GM06990 (cell line): ENCODE measurements at regions not wholly inside any gene's neighbourhood (a gene's known extent, or its start where the extent isn't known, plus 50 kb on each side); places are given as distances from the start of the nearest gene placed in this dataset.

Experiments used
- DNase-seq: peaks from one replicate; pipeline ENCODE4 v3.0.0-alpha.2; 2011; ENCODE audit not compliant: insufficient read length; ENCODE audit errors: extremely low read depth
- H3K27me3 ChIP-seq: replicated peaks from 2 replicates; pipeline ENCODE4 v1.6.0; 2011; ENCODE audit warnings: low read length; ENCODE audit not compliant: control insufficient read depth, insufficient read depth
- H3K36me3 ChIP-seq: 2 replicates; pipeline ENCODE4 v1.5.1; 2011; ENCODE audit warnings: low read length; ENCODE audit not compliant: control insufficient read depth, insufficient read depth
- H3K4me3 ChIP-seq: replicated peaks from 2 replicates; pipeline ENCODE4 v1.5.1; 2011; ENCODE audit warnings: low read depth, mild to moderate bottlenecking, control low read depth, low read length
- TF ChIP-seq, protein P1 (sequence below): IDR thresholded peaks from 2 replicates; pipeline ENCODE4 v1.5.1; 2011; ENCODE audit warnings: low read length, control low read depth, mild to moderate bottlenecking, inconsistent platforms; ENCODE audit not compliant: insufficient read depth, poor library complexity, severe bottlenecking

DNA sequence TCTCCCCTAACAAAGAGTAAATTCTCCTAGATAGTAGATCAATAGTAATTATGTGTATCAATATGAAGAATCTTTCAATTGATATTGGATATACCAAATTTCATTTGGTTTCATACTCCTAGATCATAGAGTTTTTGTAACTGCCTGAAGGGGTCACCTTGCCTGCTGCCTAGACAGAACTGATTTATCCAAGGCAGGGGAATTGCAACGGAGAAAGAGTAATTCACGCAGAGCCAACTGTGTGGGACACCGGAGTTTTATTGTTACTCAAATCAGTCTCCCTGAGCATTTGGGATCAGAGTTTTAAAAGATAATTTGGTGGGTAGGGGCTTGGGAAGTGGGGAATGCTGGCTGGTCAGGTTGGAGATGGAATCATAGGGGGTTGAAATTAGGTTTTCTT is 92.2 kb upstream of the SLC8A1 start:
- Histone ChIP-seq H3K27me3 (no peaks in the 10 kb centered on the region), H3K36me3 (no peaks in the 10 kb centered on the region), H3K4me3 (no peak overlapping the region)
- TF ChIP-seq, protein P1, sequence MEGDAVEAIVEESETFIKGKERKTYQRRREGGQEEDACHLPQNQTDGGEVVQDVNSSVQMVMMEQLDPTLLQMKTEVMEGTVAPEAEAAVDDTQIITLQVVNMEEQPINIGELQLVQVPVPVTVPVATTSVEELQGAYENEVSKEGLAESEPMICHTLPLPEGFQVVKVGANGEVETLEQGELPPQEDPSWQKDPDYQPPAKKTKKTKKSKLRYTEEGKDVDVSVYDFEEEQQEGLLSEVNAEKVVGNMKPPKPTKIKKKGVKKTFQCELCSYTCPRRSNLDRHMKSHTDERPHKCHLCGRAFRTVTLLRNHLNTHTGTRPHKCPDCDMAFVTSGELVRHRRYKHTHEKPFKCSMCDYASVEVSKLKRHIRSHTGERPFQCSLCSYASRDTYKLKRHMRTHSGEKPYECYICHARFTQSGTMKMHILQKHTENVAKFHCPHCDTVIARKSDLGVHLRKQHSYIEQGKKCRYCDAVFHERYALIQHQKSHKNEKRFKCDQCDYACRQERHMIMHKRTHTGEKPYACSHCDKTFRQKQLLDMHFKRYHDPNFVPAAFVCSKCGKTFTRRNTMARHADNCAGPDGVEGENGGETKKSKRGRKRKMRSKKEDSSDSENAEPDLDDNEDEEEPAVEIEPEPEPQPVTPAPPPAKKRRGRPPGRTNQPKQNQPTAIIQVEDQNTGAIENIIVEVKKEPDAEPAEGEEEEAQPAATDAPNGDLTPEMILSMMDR, result no peak
- no peak for DNase-seq

DNA sequence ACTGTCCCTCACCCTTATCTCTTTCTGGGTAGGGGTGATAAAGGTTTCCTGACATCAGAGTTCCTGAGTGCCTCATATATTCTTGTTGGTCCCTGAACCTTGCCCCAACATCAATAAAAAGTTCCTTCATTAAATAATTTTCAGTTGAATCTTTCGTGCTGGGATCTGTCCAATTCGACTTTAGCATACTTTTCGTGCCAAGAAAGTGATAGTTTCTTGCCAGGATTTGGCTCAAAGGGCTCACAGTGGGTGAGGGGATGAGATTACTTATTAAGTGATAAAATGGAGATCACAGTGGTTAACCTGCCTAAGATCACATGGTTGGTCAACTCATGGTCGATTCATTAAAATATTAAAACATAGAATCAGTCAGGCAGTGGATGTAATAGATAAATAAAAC is 93.8 kb upstream of the SLC8A1 start:
- DNase-seq, result no peak
- Histone ChIP-seq H3K27me3 (no peaks in the 10 kb centered on the region), H3K4me3 (no peak overlapping the region), H3K36me3 (no peaks in the 10 kb centered on the region)
- TF ChIP-seq, protein P1, result no peak

DNA sequence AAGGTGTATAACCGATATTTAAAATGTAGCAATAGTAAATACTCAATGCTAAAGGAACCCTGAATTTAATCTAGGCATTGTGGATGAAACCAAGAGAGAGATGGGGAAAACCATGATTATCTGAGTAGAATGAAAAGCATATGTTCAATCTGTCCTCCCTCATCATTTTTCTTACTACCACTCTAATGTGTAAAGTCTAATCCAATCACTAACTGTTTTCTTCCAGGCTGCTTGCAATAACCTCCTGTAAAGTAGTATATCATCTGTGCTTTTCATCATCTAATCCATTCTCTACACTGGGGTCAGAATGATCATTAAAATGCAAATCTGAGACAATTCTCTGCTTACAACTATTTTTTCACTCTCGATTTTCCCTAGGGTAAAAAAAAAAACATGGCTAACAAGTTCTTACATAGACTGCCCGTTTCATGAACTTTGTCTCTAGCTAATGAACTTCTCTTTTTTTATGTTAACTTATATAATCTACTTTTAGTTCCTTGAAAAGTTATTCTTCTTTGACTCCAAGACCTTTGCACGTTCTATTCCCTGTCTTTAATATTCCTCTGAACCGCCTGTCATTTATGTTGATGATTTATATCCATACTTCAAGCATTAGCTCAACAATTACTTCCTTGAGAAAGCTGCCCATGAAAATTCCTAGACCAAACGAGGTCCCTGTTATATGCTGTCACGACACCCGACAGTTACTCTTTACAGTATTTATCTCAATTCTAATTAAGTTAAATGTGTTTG is 94.7 kb upstream of the SLC8A1 start:
- no peaks in the 10 kb centered on the region for H3K27me3 ChIP-seq
- H3K36me3 ChIP-seq, result no peaks in the 10 kb centered on the region
- TF ChIP-seq, protein P1, result no peak
- H3K4me3 ChIP-seq, result no peak overlapping the region
- DNase-seq, result no peak

DNA sequence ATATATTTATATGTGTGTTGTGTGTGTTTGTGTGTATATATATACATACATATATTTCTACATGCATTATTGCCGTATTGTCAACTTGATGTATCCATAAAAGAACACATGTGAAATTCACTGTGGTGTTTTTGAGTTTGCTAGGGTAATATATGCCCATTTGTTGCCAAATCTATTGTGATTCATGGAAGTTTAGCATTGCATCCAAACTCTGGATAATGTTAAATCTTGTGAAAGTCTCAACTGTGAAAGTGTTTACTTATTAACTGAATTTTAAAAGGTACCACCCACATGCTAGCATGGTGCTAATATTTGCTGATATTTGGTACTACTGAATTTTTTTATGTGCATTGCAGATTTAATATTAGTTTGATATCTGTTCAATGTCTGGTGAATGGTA is 96.6 kb upstream of the SLC8A1 start:
- DNase-seq, result no peak
- no peaks in the 10 kb centered on the region for H3K36me3 ChIP-seq
- TF ChIP-seq, protein P1, result no peak
- no peaks in the 10 kb centered on the region for H3K27me3 ChIP-seq
- H3K4me3 ChIP-seq, result no peak overlapping the region

DNA sequence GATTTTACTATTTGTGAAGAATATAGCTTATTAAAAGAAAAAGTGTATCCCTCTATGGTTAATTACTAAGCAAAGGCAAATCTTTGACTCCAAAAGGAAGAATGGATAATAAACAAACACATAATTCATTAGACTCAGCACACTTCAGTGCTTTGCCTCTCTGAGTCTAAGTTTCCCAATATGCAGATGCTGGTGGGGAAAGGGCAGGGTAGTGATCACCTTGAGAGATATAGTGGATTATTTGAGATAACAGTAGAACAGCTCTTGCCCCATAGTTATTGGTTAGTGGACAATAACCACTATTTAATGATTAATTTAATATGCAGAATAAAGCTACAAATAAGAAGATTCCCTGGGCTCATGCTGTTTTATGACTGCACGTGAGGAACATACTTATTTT is 98.2 kb upstream of the SLC8A1 start:
- DNase-seq, result no peak
- TF ChIP-seq, protein P1, result no peak
- H3K4me3 ChIP-seq, result no peak overlapping the region
- H3K36me3 ChIP-seq, result no peaks in the 10 kb centered on the region
- no peaks in the 10 kb centered on the region for H3K27me3 ChIP-seq

DNA sequence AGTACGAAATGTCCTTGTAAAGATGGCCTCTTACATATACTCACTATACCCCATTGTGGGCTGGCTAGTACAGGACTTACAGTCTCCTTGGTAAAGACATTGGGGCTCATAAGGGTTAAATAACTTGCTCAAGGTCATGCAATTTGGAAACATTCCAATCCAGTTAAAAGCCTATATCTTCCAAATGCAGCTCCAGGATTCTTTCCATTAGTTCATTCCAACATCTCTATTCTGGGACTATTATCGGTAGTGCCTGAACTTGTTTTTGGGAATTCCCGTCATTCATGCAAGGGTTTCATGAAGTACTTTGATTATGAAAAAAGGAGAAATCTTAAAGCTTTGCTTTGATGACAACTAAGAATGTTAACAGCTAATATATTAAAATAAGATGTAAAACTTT is 99.2 kb upstream of the SLC8A1 start:
- TF ChIP-seq, protein P1, result no peak

More for the DNA sequence above, 99.2 kb upstream of the SLC8A1 start:
- DNase-seq, result no peak
- H3K27me3 ChIP-seq, result no peaks in the 10 kb centered on the region
- no peak overlapping the region for H3K4me3 ChIP-seq
- H3K36me3 ChIP-seq, result no peaks in the 10 kb centered on the region
